HCT116 (cell line): ENCODE measurements at regions not wholly inside any gene's neighbourhood (a gene's known extent, or its start where the extent isn't known, plus 50 kb on each side); places are given as distances from the start of the nearest gene placed in this dataset.

Experiments
- ATAC-seq: fragments of 200-7000 bp; cut with Tn5 transposase; 2 replicates; pipeline ENCODE4 v1.9.1; 2020; ENCODE audit warnings: mild to moderate bottlenecking, moderate library complexity
- BruUV-seq: library from RNA; stranded (reverse); fragments of 400-500 nt; replicated peaks from 2 replicates; lab custom pipeline; 2021; lab: Mats Ljungman, UMichigan
- CTCF ChIA-PET: fragments of 300-600 bp; sonication (Branson Sonifier 250); formaldehyde crosslinking; loops from one replicate; lab custom pipeline; 2021; ENCODE audit warnings: antibody characterized with exemption; lab: Charles Lee
- POLR2A ChIA-PET: fragments of 300-600, 350-600 bp; sonication (Branson Sonifier 250); formaldehyde crosslinking; loops from one replicate; lab custom pipeline; 2021; ENCODE audit warnings: antibody characterized with exemption; lab: Charles Lee
- RAD21 ChIA-PET, 2 experiments: fragments of 300-600 bp; sonication (Branson Sonifier 250); formaldehyde crosslinking; loops; one replicate each; lab custom pipeline; 2023; ENCODE audit warnings: low total read pairs in 2 of 2; ENCODE audit not compliant: uncharacterized antibody in 2 of 2, unreplicated experiment in 2 of 2, low non-redundant PET in 1 of 2; lab: Charles Lee
- DNase-seq: peaks from one replicate; pipeline ENCODE4 v3.0.0-alpha.2; 2010; ENCODE audit warnings: low read depth, low spot score
- H2AFZ ChIP-seq: fragments of 200-600 bp; shearing (Covaris generic), sonication (generic); 2 replicates; pipeline ENCODE4 v1.6.1; 2017; ENCODE audit warnings: low read depth, mixed run types, mixed read lengths, antibody characterized with exemption, low read length; ENCODE audit not compliant: poor library complexity, severe bottlenecking
- H3K27ac ChIP-seq: 2 replicates; pipeline ENCODE4 v1.5.1; 2012; ENCODE audit warnings: low read depth, low read length
- H3K27me3 ChIP-seq: fragments of 200-600 bp; sonication (generic); 2 replicates; pipeline ENCODE4 v1.6.1; 2016; ENCODE audit warnings: mixed run types, low read length, mixed read lengths; ENCODE audit not compliant: insufficient read depth
- H3K36me3 ChIP-seq, 2 experiments: fragments of 200-500 bp in 1 of 2; fragments of 200-600 bp in 1 of 2; sonication (Bioruptor generic) in 1 of 2; sonication (generic) in 1 of 2; 2 replicates each; pipeline versions ENCODE4 v1.5.1 to v1.6.1; 2014 to 2016; ENCODE audit warnings: low read length in 2 of 2, inconsistent platforms in 1 of 2, mixed read lengths in 1 of 2, mixed run types in 1 of 2; ENCODE audit not compliant: insufficient read depth in 2 of 2, control insufficient read depth in 1 of 2
- H3K4me1 ChIP-seq, 2 experiments: fragments of 200-600 bp in 1 of 2; sonication (generic) in 1 of 2; 2 replicates each; pipeline versions ENCODE4 v1.5.1 to v1.6.1; 2012 to 2017; ENCODE audit warnings: low read length in 2 of 2, inconsistent platforms in 1 of 2, mild to moderate bottlenecking in 1 of 2, mixed read lengths in 1 of 2, mixed run types in 1 of 2, moderate library complexity in 1 of 2; ENCODE audit not compliant: insufficient read depth in 2 of 2, control insufficient read depth in 1 of 2
- H3K4me2 ChIP-seq: fragments of 200-600 bp; sonication (generic); 2 replicates; pipeline ENCODE4 v1.6.1; 2017; ENCODE audit warnings: mixed run types, low read length, mixed read lengths
- H3K4me3 ChIP-seq, 2 experiments: fragments of 200-600 bp in 1 of 2; sonication (generic) in 1 of 2; replicated peaks in 1 of 2; 2 replicates each; pipeline ENCODE4 v1.5.1; 2011 to 2016; ENCODE audit warnings: low read length in 2 of 2, control low read depth in 1 of 2, low read depth in 1 of 2, mild to moderate bottlenecking in 1 of 2, mixed read lengths in 1 of 2, mixed run types in 1 of 2
- H3K79me2 ChIP-seq: fragments of 200-600 bp; sonication (generic); 2 replicates; pipeline ENCODE4 v1.6.1; 2017; ENCODE audit warnings: mild to moderate bottlenecking, mixed run types, low read length, moderate library complexity, mixed read lengths; ENCODE audit not compliant: insufficient read depth
- H3K9ac ChIP-seq: fragments of 200-600 bp; sonication (generic); 2 replicates; pipeline ENCODE4 v1.6.1; 2016; ENCODE audit warnings: low read length, mixed read lengths
- H3K9me2 ChIP-seq: fragments of 200-600 bp; sonication (generic), shearing (Covaris generic); 2 replicates; pipeline ENCODE4 v1.6.1; 2017; ENCODE audit warnings: mixed run types, mild to moderate bottlenecking, moderate library complexity; ENCODE audit not compliant: insufficient read depth
- H3K9me3 ChIP-seq, 2 experiments: fragments of 200-500 bp in 1 of 2; fragments of 200-600 bp in 1 of 2; sonication (Bioruptor generic) in 1 of 2; sonication (generic) in 1 of 2; 2 replicates each; pipeline ENCODE4 v1.6.1; 2014 to 2017; ENCODE audit warnings: low read length in 2 of 2, mixed read lengths in 2 of 2, inconsistent platforms in 1 of 2, low read depth in 1 of 2, mild to moderate bottlenecking in 1 of 2, mixed run types in 1 of 2, moderate library complexity in 1 of 2; ENCODE audit not compliant: control insufficient read depth in 1 of 2, insufficient read depth in 1 of 2
- H4K20me1 ChIP-seq: fragments of 200-600 bp; sonication (generic), shearing (Covaris generic); 2 replicates; pipeline ENCODE4 v1.6.1; 2017; ENCODE audit warnings: mixed run types, mild to moderate bottlenecking, moderate library complexity; ENCODE audit not compliant: insufficient read depth
- CBX3 ChIP-seq: IDR thresholded peaks from 2 replicates; pipeline ENCODE4 v1.6.1; 2012; ENCODE audit warnings: low read depth
- JUND ChIP-seq: IDR thresholded peaks from 2 replicates; pipeline ENCODE4 v1.6.1; 2012
- RAD21 ChIP-seq: IDR thresholded peaks from 2 replicates; pipeline ENCODE4 v1.6.1; 2012; ENCODE audit warnings: low read depth, mild to moderate bottlenecking
- SIN3A ChIP-seq: IDR thresholded peaks from 2 replicates; pipeline ENCODE4 v1.6.1; 2012; ENCODE audit warnings: low read depth
- SP1 ChIP-seq: IDR thresholded peaks from 2 replicates; pipeline ENCODE4 v1.6.1; 2012; ENCODE audit warnings: low read depth
- ZFX ChIP-seq: fragments of 450-650 bp; IDR thresholded peaks from 2 replicates; pipeline ENCODE4 v1.6.1; 2017
- intact Hi-C: fragments of 100-400 bp; cut with micrococcal nuclease; formaldehyde crosslinking; loops from 2 replicates; pipeline ENCODE4 v1.10.0; 2022
- TF ChIP-seq, protein P1 (sequence below), 3 experiments: fragments of 200-600 bp in 1 of 3; sonication (generic) in 1 of 3; IDR thresholded peaks in 2 of 3; conservative IDR thresholded peaks in 1 of 3; 2 replicates each; pipeline ENCODE4 v1.5.1; 2012 to 2017; ENCODE audit warnings: low read depth in 2 of 3, low read length in 2 of 3, antibody characterized with exemption in 1 of 3, borderline replicate concordance in 1 of 3, control low read depth in 1 of 3, mild to moderate bottlenecking in 1 of 3, mixed read lengths in 1 of 3, mixed run types in 1 of 3, moderate library complexity in 1 of 3; ENCODE audit not compliant: insufficient read depth in 1 of 3
- TF ChIP-seq, protein P2 (sequence below): IDR thresholded peaks from 2 replicates; pipeline ENCODE4 v1.6.1; 2012
- TF ChIP-seq, protein P3 (sequence below): IDR thresholded peaks from 2 replicates; pipeline ENCODE4 v1.6.1; 2011; ENCODE audit warnings: mild to moderate bottlenecking, low read length, moderate library complexity; ENCODE audit not compliant: insufficient replicate concordance; ENCODE audit errors: extremely low read depth

DNA sequence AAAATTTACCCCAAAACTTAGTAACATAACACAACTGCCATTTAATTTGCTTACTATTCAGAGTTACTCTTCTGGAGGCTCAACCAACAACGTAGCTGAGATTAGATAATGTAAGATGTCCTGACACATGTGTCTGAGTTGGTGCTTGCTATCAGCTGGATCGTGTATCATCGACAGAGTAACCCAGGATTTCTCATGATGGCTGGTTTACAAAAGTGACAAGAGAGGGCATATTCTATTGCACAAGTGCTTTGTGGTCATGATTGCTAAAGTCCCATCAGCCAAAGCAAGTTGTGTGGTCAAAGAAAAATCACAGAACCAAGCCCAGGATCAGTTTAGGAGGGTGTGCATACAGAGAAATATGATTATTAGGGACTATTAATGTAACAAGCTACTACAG is 73.4 kb downstream of the CAPZA3 start:
- no peak overlapping the region for H3K4me2 ChIP-seq
- CTCF ChIA-PET, result no interaction called here
- H3K9ac ChIP-seq, result no peak overlapping the region
- ATAC-seq (no peak), DNase-seq (no peak)
- H3K4me1 ChIP-seq, result no peaks in the 10 kb centered on the region
- H2AFZ ChIP-seq, result no peak overlapping the region
- H3K27me3 ChIP-seq, result no peaks in the 10 kb centered on the region
- no peaks in the 10 kb centered on the region for H4K20me1 ChIP-seq
- BruUV-seq, result no TSS peak
- TF ChIP-seq, protein P1, sequence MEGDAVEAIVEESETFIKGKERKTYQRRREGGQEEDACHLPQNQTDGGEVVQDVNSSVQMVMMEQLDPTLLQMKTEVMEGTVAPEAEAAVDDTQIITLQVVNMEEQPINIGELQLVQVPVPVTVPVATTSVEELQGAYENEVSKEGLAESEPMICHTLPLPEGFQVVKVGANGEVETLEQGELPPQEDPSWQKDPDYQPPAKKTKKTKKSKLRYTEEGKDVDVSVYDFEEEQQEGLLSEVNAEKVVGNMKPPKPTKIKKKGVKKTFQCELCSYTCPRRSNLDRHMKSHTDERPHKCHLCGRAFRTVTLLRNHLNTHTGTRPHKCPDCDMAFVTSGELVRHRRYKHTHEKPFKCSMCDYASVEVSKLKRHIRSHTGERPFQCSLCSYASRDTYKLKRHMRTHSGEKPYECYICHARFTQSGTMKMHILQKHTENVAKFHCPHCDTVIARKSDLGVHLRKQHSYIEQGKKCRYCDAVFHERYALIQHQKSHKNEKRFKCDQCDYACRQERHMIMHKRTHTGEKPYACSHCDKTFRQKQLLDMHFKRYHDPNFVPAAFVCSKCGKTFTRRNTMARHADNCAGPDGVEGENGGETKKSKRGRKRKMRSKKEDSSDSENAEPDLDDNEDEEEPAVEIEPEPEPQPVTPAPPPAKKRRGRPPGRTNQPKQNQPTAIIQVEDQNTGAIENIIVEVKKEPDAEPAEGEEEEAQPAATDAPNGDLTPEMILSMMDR (IDR thresholded peaks at IDR 0.05 in 2 of 3, conservative IDR thresholded peaks at IDR 0.05 in 1 of 3; ENCODE audit: borderline replicate concordance in 1 of 3, insufficient read depth in 1 of 3, low read depth in 2 of 3, low read length in 2 of 3), result no peak
- TF ChIP-seq CBX3 (no peak), SP1 (no peak), SIN3A (no peak), JUND (no peak), RAD21 (no peak), ZFX (no peak)
- TF ChIP-seq, protein P2, sequence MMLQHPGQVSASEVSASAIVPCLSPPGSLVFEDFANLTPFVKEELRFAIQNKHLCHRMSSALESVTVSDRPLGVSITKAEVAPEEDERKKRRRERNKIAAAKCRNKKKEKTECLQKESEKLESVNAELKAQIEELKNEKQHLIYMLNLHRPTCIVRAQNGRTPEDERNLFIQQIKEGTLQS, result no peak
- TF ChIP-seq, protein P3, sequence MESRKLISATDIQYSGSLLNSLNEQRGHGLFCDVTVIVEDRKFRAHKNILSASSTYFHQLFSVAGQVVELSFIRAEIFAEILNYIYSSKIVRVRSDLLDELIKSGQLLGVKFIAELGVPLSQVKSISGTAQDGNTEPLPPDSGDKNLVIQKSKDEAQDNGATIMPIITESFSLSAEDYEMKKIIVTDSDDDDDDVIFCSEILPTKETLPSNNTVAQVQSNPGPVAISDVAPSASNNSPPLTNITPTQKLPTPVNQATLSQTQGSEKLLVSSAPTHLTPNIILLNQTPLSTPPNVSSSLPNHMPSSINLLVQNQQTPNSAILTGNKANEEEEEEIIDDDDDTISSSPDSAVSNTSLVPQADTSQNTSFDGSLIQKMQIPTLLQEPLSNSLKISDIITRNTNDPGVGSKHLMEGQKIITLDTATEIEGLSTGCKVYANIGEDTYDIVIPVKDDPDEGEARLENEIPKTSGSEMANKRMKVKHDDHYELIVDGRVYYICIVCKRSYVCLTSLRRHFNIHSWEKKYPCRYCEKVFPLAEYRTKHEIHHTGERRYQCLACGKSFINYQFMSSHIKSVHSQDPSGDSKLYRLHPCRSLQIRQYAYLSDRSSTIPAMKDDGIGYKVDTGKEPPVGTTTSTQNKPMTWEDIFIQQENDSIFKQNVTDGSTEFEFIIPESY, result no peak
- no peaks in the 10 kb centered on the region for H3K9me3 ChIP-seq
- no peaks in the 10 kb centered on the region for H3K9me2 ChIP-seq
- H3K4me3 ChIP-seq, result no peak overlapping the region
- H3K79me2 ChIP-seq, result no peaks in the 10 kb centered on the region
- no peak overlapping the region for H3K27ac ChIP-seq
- POLR2A ChIA-PET, result no interaction called here
- intact Hi-C loops, result no loop called here
- no peaks in the 10 kb centered on the region for H3K36me3 ChIP-seq
- RAD21 ChIA-PET, result no interaction called here
